Transverse colon (tissue), 4 donors: ENCODE measurements at regions not wholly inside any gene's neighbourhood (a gene's known extent, or its start where the extent isn't known, plus 50 kb on each side); places are given as distances from the start of the nearest gene placed in this dataset.

Experiments
- DNase-seq: peaks from one replicate; pipeline ENCODE4 v3.0.0-alpha.2; 2019
- H3K27ac ChIP-seq, 4 donors: fragments of 200-600 bp; sonication (generic); 2 replicates each; pipeline ENCODE4 v1.5.1; 2016 to 2018; ENCODE audit warnings: inconsistent platforms in 4 of 4
- H3K27me3 ChIP-seq: fragments of 200-600 bp; sonication (generic); 2 replicates; pipeline ENCODE4 v1.5.1; 2017; ENCODE audit warnings: inconsistent platforms
- H3K36me3 ChIP-seq, 4 donors: fragments of 200-600 bp; sonication (generic); 2 replicates each; pipeline ENCODE4 v1.5.1; 2017 to 2019; ENCODE audit warnings: inconsistent platforms in 4 of 4
- H3K4me1 ChIP-seq, 4 donors: fragments of 200-600 bp; sonication (generic); 2 replicates each; pipeline ENCODE4 v1.5.1; 2017 to 2020; ENCODE audit warnings: inconsistent platforms in 4 of 4
- H3K4me3 ChIP-seq, 4 donors: fragments of 200-600 bp; sonication (generic); 1 replicate in 1 of 4; 2 replicates in 3 of 4; pipeline versions ENCODE4 v1.5.1 to v1.6.1; 2017 to 2019; ENCODE audit warnings: inconsistent platforms in 4 of 4
- H3K9me3 ChIP-seq, 2 donors: fragments of 200-600 bp; sonication (generic); 2 replicates each; pipeline ENCODE4 v1.5.1; 2017 to 2019; ENCODE audit warnings: inconsistent platforms in 2 of 2
- CTCF ChIP-seq, 5 experiments: fragments of 200-600 bp in 3 of 5; fragments of 450-650 bp in 2 of 5; sonication (generic) in 3 of 5; IDR thresholded peaks; 1 replicate in 2 of 5; 2 replicates in 3 of 5; pipeline ENCODE4 v1.5.1; 2016 to 2017; ENCODE audit warnings: antibody characterized with exemption in 5 of 5, inconsistent platforms in 3 of 5, mild to moderate bottlenecking in 2 of 5, moderate library complexity in 1 of 5
- EP300 ChIP-seq: sonication (generic); formaldehyde crosslinking; IDR thresholded peaks from one replicate; pipeline ENCODE4 v1.6.1; 2017; ENCODE audit warnings: antibody characterized with exemption, low read depth
- POLR2A ChIP-seq: fragments of 450-650 bp; IDR thresholded peaks from one replicate; pipeline ENCODE4 v1.6.1; 2016; ENCODE audit warnings: antibody characterized with exemption, mild to moderate bottlenecking, moderate library complexity
- POLR2AphosphoS5 ChIP-seq, 3 donors: sonication (generic); formaldehyde crosslinking; IDR thresholded peaks; one replicate each; pipeline ENCODE4 v1.6.1; 2016; ENCODE audit warnings: antibody characterized with exemption in 3 of 3
- WGBS, 2 donors: methylation state at CpG; one replicate each; pipeline ENCODE4 v1.1.5; 2018; ENCODE audit warnings: low coverage in 1 of 2; 5-methylcytosine and 5-hydroxymethylcytosine counted together
- in situ Hi-C, 4 donors: fragments of 200-750 bp; cut with MboI; loops; one replicate each; pipeline versions ENCODE4 v1.15.0 to v1.15.1; 2017; ENCODE audit warnings: low sequenced_read_pairs in 3 of 4, low pct_ligation_motif_present in 1 of 4, low pct_unique_long_range_greater_than_20kb in 1 of 4
- intact Hi-C: fragments of 100-400 bp; cut with DNase I; formaldehyde crosslinking; loops from one replicate; pipeline ENCODE4 v1.15.1; 2023; ENCODE audit warnings: low total_unique reads

- no peak overlapping the region for H3K4me3 ChIP-seq
- no peaks in the 10 kb centered on the region for H3K36me3 ChIP-seq
- no peak overlapping the region for H3K27ac ChIP-seq
- intact Hi-C loops (no loop called here), in situ Hi-C loops (no loop called here)
- H3K27me3 ChIP-seq: no peaks in the 10 kb centered on the region
- no peaks in the 10 kb centered on the region for H3K4me1 ChIP-seq
- TF ChIP-seq POLR2A (no peak), EP300 (no peak), POLR2AphosphoS5 (IDR thresholded peaks at IDR 0.05) (no peak), CTCF (IDR thresholded peaks at IDR 0.05) (no peak)
- no peak for DNase-seq
- 67 to 77% methylated on average over 5 of the region's 5 CpGs for whole genome bisulfite sequencing, 2 donors
- H3K9me3 ChIP-seq: no peaks in the 10 kb centered on the region
Measured at GRCh38 chr5:118440496-118440895, 547.9 kb downstream of the DTWD2 start.

- H3K4me3 ChIP-seq: no peak overlapping the region
- no peaks in the 10 kb centered on the region for H3K27me3 ChIP-seq
- intact Hi-C loops (no loop called here), in situ Hi-C loops (no loop called here)
- no peak overlapping the region for H3K27ac ChIP-seq
- no peak for DNase-seq
- no peaks in the 10 kb centered on the region for H3K36me3 ChIP-seq
- no peaks in the 10 kb centered on the region for H3K9me3 ChIP-seq
- WGBS, 2 donors: 10 to 16% methylated on average over 2 of the region's 2 CpGs
- no peak for TF ChIP-seq CTCF (IDR thresholded peaks at IDR 0.05)
- TF ChIP-seq EP300: no peak
- no peak for TF ChIP-seq POLR2AphosphoS5 (IDR thresholded peaks at IDR 0.05)
- TF ChIP-seq POLR2A: no peak
- H3K4me1 ChIP-seq: no peaks in the 10 kb centered on the region
Measured at GRCh38 chr5:118439831-118440230, 548.5 kb downstream of the DTWD2 start.

GRCh38 chr5:118435131-118435530 is 553.2 kb downstream of the DTWD2 start:
- WGBS, 2 donors: 69 to 74% methylated on average over 3 to 4 of the region's 4 CpGs
- in situ Hi-C loops: no loop called here
- intact Hi-C loops: no loop called here
- DNase-seq: no peak
- Histone ChIP-seq H3K4me1 (no peaks in the 10 kb centered on the region), H3K36me3 (no peaks in the 10 kb centered on the region), H3K9me3 (no peaks in the 10 kb centered on the region), H3K27me3 (no peaks in the 10 kb centered on the region), H3K27ac (no peak overlapping the region), H3K4me3 (no peak overlapping the region)
- TF ChIP-seq POLR2A (no peak), EP300 (no peak), CTCF (IDR thresholded peaks at IDR 0.05) (no peak), POLR2AphosphoS5 (IDR thresholded peaks at IDR 0.05) (no peak)

GRCh38 chr5:118434522-118434921 is 553.8 kb downstream of the DTWD2 start:
- Histone ChIP-seq H3K4me3 (no peak overlapping the region), H3K27ac (no peak overlapping the region), H3K4me1 (no peaks in the 10 kb centered on the region), H3K9me3 (no peaks in the 10 kb centered on the region), H3K36me3 (no peaks in the 10 kb centered on the region), H3K27me3 (no peaks in the 10 kb centered on the region)
- TF ChIP-seq POLR2AphosphoS5 (IDR thresholded peaks at IDR 0.05) (no peak), CTCF (IDR thresholded peaks at IDR 0.05) (no peak), POLR2A (no peak), EP300 (no peak)
- 64 to 65% methylated on average over 2 of the region's 2 CpGs for WGBS, 2 donors
- in situ Hi-C loops (no loop called here), intact Hi-C loops (no loop called here)
- DNase-seq: no peak
